ENCODE measurements at regions not wholly inside any gene's neighbourhood (a gene's known extent, or its start where the extent isn't known, plus 50 kb on each side); places are given as distances from the start of the nearest gene placed in this dataset.

DNA sequence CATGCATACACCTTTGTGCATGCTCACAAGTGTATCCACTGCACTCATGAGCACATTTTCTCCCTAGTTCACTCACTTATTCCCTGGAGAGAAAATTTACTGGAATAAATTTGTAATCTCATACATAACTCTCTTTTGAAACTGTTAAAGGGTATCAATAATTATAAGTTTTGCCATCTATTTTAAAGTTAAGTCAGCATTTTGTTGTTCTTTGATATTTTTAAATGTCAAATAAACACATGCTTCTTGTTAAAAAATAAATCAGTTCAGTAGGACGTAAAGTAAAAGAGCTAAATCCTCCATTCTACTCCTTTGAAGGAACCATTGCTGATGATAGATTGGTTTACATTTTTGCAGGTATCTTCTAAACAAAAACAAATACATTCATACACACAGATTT, 522.1 kb downstream of the NR4A2 start:
- ATAC-seq (no peak), DNase-seq (ENCODE audit: low spot score) (no peak)
- H3K27me3 ChIP-seq (ENCODE audit: insufficient read depth) = no peaks in the 10 kb centered on the region
- no peaks in the 10 kb centered on the region for H3F3A ChIP-seq (replicated peaks; ENCODE audit: low read depth)
- TF ChIP-seq POLR2AphosphoS5 (IDR thresholded peaks at IDR 0.05; ENCODE audit: low read depth) (no peak), STAT1 (IDR thresholded peaks at IDR 0.05; ENCODE audit: unreplicated experiment) (no peak), ETS1 (IDR thresholded peaks at IDR 0.05) (no peak), NANOG (IDR thresholded peaks at IDR 0.05; ENCODE audit: borderline replicate concordance) (no peak), JUNB (IDR thresholded peaks at IDR 0.05; ENCODE audit: unreplicated experiment) (no peak), ZNF331 (CRISPR knock-in tag; IDR thresholded peaks at IDR 0.05; ENCODE audit: low read depth) (no peak), EZH2 (IDR thresholded peaks at IDR 0.05; ENCODE audit: low read depth, unreplicated experiment) (no peak), ZNF114 (CRISPR knock-in tag; IDR thresholded peaks at IDR 0.05) (no peak), EZH2phosphoT487 (IDR thresholded peaks at IDR 0.05; ENCODE audit: unreplicated experiment) (no peak), REST (IDR thresholded peaks at IDR 0.05; ENCODE audit: unreplicated experiment) (no peak), CREB1 (CRISPR knock-in tag; IDR thresholded peaks at IDR 0.05; ENCODE audit: low read depth) (no peak)
- TF ChIP-seq, protein P1, sequence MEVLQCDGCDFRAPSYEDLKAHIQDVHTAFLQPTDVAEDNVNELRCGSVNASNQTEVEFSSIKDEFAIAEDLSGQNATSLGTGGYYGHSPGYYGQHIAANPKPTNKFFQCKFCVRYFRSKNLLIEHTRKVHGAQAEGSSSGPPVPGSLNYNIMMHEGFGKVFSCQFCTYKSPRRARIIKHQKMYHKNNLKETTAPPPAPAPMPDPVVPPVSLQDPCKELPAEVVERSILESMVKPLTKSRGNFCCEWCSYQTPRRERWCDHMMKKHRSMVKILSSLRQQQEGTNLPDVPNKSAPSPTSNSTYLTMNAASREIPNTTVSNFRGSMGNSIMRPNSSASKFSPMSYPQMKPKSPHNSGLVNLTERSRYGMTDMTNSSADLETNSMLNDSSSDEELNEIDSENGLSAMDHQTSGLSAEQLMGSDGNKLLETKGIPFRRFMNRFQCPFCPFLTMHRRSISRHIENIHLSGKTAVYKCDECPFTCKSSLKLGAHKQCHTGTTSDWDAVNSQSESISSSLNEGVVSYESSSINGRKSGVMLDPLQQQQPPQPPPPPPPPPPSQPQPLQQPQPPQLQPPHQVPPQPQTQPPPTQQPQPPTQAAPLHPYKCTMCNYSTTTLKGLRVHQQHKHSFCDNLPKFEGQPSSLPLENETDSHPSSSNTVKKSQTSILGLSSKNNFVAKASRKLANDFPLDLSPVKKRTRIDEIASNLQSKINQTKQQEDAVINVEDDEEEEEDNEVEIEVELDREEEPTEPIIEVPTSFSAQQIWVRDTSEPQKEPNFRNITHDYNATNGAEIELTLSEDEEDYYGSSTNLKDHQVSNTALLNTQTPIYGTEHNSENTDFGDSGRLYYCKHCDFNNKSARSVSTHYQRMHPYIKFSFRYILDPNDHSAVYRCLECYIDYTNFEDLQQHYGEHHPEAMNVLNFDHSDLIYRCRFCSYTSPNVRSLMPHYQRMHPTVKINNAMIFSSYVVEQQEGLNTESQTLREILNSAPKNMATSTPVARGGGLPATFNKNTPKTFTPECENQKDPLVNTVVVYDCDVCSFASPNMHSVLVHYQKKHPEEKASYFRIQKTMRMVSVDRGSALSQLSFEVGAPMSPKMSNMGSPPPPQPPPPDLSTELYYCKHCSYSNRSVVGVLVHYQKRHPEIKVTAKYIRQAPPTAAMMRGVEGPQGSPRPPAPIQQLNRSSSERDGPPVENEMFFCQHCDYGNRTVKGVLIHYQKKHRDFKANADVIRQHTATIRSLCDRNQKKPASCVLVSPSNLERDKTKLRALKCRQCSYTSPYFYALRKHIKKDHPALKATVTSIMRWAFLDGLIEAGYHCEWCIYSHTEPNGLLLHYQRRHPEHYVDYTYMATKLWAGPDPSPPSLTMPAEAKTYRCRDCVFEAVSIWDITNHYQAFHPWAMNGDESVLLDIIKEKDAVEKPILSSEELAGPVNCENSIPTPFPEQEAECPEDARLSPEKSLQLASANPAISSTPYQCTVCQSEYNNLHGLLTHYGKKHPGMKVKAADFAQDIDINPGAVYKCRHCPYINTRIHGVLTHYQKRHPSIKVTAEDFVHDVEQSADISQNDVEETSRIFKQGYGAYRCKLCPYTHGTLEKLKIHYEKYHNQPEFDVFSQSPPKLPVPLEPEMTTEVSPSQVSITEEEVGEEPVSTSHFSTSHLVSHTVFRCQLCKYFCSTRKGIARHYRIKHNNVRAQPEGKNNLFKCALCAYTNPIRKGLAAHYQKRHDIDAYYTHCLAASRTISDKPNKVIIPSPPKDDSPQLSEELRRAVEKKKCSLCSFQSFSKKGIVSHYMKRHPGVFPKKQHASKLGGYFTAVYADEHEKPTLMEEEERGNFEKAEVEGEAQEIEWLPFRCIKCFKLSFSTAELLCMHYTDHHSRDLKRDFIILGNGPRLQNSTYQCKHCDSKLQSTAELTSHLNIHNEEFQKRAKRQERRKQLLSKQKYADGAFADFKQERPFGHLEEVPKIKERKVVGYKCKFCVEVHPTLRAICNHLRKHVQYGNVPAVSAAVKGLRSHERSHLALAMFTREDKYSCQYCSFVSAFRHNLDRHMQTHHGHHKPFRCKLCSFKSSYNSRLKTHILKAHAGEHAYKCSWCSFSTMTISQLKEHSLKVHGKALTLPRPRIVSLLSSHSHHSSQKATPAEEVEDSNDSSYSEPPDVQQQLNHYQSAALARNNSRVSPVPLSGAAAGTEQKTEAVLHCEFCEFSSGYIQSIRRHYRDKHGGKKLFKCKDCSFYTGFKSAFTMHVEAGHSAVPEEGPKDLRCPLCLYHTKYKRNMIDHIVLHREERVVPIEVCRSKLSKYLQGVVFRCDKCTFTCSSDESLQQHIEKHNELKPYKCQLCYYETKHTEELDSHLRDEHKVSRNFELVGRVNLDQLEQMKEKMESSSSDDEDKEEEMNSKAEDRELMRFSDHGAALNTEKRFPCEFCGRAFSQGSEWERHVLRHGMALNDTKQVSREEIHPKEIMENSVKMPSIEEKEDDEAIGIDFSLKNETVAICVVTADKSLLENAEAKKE (CRISPR knock-in tag; IDR thresholded peaks at IDR 0.05) = no peak
- TF ChIP-seq, protein P2, sequence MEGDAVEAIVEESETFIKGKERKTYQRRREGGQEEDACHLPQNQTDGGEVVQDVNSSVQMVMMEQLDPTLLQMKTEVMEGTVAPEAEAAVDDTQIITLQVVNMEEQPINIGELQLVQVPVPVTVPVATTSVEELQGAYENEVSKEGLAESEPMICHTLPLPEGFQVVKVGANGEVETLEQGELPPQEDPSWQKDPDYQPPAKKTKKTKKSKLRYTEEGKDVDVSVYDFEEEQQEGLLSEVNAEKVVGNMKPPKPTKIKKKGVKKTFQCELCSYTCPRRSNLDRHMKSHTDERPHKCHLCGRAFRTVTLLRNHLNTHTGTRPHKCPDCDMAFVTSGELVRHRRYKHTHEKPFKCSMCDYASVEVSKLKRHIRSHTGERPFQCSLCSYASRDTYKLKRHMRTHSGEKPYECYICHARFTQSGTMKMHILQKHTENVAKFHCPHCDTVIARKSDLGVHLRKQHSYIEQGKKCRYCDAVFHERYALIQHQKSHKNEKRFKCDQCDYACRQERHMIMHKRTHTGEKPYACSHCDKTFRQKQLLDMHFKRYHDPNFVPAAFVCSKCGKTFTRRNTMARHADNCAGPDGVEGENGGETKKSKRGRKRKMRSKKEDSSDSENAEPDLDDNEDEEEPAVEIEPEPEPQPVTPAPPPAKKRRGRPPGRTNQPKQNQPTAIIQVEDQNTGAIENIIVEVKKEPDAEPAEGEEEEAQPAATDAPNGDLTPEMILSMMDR (conservative IDR thresholded peaks at IDR 0.05; ENCODE audit: low read depth in 2 of 2) = no peak
- no peaks in the 10 kb centered on the region for H3K36me3 Mint-ChIP-seq (ENCODE audit: low read depth)
- no peaks in the 10 kb centered on the region for H4K20me1 ChIP-seq (replicated peaks; ENCODE audit: insufficient read depth)
- H3K79me2 ChIP-seq (replicated peaks; ENCODE audit: insufficient read depth) = no peaks in the 10 kb centered on the region
- H2AFZ ChIP-seq = no peak overlapping the region
- H3K4me2 ChIP-seq = no peak overlapping the region
- H3K4me3 ChIP-seq = no peak overlapping the region
- H3K9me2 ChIP-seq (ENCODE audit: insufficient read depth) = 0 out of 2 replicates have a peak, but pooled peaks cover 4% of the 10 kb centered on the region
- H3K27ac Mint-ChIP-seq = peak overlapping the region; percentile 10; the same call in 1 of the 2 replicates
- peaks cover 6% of the 10 kb centered on the region; the same call in 1 of the 2 replicates for H3K4me1 ChIP-seq (ENCODE audit: insufficient read depth)
- no peak overlapping the region for H3K27ac ChIP-seq (ENCODE audit: low read depth)
- no peaks in the 10 kb centered on the region for H3K9me3 Mint-ChIP-seq
- peaks cover 3% of the 10 kb centered on the region; the same call in 1 of the 3 replicates for H3K4me1 Mint-ChIP-seq
- no peaks in the 10 kb centered on the region for H3K27me3 Mint-ChIP-seq (ENCODE audit: insufficient read depth, low read depth, poor library complexity)
- no peaks in the 10 kb centered on the region for H3K36me3 ChIP-seq (ENCODE audit: insufficient read depth)
- H3K4me3 Mint-ChIP-seq = no peak overlapping the region

All from GM23338 (cell line).